ENCODE measurements at regions not wholly inside any gene's neighbourhood (a gene's known extent, or its start where the extent isn't known, plus 50 kb on each side); places are given as distances from the start of the nearest gene placed in this dataset.
"Not testable (repeated sequence)": the region's sequence is repeated elsewhere in the genome, so short reads cannot be mapped to it uniquely, and the experiment has no call there.

DNA sequence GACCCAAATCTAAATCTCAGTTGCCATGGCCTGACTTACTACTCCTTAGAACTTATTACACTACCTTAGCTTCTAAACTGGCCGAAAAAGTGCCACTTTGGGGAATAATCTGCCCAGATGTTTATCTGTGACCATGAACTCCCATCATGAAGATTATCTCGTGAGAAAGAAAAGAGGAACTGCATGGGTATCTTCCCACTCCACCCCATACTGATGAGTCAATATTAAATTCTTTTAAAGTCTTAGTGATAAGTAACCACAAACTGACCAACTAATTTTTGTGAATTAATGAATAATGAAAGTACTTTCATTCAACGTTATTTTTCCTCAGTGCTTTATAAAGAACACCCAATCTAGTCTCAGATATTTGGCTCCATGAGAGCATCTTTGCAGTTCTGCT lies 493.5 kb downstream of the EBF1 start:
- DNase-seq (ENCODE audit: low spot score), result no peak

- no peak for DNase-seq (ENCODE audit: low spot score)
Observed at GRCh38 chr5:158602981-158603380, 496.7 kb downstream of the EBF1 start.

DNA sequence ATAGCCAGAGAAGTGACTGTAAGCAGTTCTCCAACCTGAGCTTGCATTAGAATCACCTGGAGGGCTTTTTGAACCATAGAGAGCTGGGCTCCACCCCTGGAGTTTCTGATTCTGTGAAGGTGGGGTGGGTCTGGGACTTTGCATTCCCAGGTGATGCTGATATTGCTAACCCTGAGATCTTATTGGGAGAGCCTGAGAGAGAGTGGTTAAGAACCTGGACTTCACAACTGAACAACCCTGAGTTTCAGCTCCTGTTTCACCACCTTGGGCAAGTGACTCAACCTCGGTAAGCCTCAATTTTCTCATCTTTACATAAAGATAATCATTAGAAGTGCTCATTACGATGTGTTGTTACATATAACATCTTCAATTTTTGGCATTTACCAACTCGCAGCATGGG lies 498.6 kb downstream of the EBF1 start:
- no peak for DNase-seq (ENCODE audit: low spot score)

GRCh38 chr5:158600679-158601078 lies 499.0 kb downstream of the EBF1 start:
- no peak for DNase-seq (ENCODE audit: low spot score)

DNA sequence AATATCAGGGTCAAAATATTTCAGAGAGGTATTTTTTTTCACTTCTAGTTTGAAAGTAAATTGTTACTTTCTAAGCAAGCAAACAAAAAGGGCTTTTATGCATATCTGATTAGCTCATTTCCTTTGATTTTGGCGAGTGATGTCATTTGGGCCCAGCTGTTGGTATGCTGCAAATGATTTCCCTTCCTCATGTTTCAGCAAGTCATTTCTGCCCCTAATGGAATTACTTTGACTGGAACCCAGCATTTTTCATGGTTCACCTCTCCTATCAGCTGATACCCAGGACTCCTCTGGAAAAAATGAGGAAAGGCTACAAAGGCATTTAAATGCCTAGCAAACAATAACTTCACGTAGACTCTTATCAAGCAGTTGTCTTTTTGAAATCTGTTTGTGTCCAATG lies 500.6 kb downstream of the EBF1 start:
- peak; percentile 28 for DNase-seq (ENCODE audit: low spot score)

DNA sequence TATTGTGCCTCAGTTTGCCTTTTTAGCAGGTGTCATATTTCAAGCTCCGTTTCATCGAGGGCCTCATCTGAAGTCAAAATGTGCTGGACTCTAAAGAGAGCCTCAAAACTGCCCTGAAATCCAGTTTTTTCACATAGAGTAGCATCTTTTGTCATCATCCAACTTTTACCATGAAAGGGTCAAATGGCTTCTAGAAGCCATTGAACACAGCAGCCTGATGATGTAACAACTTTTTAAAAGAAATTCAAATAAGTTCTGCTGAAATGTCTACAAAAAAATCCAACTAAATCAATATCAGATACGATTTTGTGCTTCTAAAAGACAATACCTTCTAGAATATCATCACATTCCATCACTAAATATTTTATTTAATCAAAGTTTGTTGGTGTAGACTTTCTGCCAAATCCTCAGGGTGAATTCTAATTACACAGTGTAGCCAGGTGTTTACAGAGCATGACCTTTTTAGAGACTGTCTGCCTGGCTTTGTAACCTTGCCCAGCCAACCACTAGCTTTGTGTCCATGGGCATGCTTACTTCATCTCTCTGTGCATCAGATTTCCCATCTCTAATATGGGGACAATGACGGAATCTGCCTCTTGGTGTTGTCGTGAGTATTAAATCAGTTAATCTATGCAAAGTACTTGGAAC lies 505.0 kb downstream of the EBF1 start:
- DNase-seq (ENCODE audit: low spot score), result no peak

GRCh38 chr5:158593925-158594324 lies 505.8 kb downstream of the EBF1 start:
- no peak for DNase-seq (ENCODE audit: low spot score)

DNA sequence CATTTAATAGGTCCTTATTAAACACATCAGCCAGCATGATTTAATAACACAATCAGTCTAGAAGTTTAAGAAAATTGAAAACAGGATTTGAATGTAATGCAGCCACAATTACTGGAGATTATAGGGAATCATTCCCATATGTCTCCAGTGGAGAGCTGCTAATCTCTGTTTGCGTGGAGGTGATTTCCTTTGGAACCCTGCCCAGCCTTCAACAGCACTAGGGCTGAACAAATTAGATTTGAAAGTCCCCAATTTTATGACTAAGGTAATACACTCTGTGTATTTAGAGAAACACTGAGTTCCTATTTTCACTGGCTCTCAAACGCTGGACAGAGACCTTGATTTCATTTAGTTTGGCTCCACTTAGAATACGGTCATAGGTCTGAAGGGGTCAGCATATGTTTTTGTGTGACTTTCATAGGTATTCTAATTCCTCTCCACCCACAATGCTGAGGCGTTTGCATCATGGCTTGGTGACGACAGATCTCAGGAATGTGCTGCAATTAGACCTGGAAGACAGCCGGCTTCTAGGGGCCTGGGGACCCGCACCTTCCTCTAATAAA lies 508.3 kb downstream of the EBF1 start:
- DNase-seq (ENCODE audit: low spot score), result no peak

GRCh38 chr5:158590746-158591300 lies 508.9 kb downstream of the EBF1 start:
- no peak for DNase-seq (ENCODE audit: low spot score)

- no peak for DNase-seq (ENCODE audit: low spot score)
Observed at GRCh38 chr5:158589939-158590338, 509.8 kb downstream of the EBF1 start.

DNA sequence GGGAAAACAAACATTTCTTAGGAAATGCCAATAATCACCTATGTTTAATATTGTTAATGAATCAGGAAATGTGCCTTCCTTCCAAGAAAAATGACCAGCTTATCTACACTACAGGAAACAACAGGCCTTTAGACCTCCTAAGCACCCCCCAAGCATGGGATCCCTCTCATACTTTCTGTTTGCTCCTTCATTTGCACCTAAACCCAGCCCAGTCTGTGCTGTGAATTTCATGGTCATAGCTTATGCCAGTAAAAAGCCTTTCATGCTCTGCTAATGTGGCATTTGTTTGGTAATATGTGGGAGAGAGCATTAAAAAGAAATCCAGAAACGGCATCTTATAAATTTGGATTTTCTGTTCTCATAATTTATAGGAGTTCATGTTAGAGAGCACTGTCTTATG lies 511.1 kb downstream of the EBF1 start:
- no peak for DNase-seq (ENCODE audit: low spot score)

DNA sequence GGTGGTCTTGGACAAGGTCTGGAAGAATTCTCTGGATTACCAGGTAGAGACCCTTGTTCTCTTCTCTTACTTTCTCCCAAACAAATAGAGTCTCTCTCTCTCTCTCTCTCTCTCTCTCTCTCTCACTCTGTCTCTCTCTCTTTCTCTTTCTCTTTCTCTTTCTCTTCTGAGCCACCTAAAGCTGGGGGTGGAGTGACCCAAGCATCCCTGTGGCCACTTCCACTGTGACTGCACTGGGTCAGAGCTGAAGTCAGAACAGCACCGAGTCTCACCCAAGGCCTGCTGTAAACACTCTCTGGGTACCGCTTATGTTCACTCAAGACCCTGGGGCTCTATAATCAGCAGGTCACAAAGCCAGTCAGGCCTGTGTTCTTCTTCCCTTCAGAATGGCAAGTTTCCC lies 513.7 kb downstream of the EBF1 start:
- DNase-seq (ENCODE audit: low spot score), result no peak

DNA sequence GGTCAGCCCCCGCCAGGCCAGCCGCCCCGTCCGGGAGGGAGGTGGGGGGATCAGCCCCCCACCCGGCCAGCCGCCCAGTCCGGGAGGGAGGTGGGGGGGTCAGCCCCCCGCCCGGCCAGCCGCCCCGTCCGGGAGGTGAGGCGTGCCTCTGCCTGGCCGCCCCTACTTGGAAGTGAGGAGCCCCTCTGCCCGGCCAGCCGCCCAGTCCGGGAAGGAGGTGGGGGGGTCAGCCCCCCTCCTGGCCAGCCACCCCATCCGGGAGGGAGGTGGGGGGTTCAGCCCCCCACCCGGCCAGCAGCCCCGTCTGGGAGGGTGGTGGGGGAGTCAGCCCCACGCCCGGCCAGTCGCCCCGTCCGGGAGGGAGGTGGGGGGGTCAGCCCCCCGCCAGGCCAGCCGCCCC lies 517.0 kb downstream of the EBF1 start:
- DNase-seq (ENCODE audit: low spot score), result not testable (repeated sequence)

DNA sequence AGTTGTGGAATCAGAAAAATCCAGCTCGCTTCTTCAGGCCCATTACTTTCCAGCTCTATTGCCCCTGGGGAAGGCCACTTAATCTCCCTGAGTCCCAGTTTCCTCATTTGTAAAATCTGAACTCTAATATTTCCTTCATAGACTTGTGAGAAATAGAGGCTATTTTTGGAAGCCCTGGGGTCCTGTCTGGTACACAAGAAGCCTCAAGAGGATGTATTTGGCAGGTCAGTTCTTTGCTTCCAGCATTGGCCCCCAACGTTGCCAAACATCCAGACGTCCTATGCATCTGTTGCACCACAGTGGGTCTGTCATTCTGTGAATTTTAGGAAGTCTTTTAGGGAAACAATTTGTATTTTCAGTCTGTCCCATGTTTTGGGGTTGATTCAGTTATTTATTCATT lies 525.9 kb downstream of the EBF1 start:
- DNase-seq (ENCODE audit: low spot score), result no peak

DNA sequence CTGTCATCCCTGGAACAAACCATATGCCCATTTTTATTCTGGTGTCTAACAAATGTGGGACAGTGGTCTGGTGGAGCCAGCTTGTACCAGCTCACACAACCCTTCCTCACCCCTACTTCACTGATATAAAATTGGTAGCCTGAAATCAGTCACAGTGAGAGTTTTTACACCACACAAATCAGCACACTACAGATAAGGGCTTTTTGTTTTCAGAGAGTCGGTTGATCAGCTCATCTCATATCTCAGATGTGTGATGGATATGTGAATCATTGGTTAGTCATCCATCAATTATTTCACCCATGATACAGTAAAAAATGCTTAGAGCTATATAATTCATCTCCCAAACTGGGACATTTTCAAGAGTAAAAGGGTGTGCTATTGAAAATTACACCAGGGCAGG lies 529.2 kb downstream of the EBF1 start:
- no peak for DNase-seq (ENCODE audit: low spot score)

GRCh38 chr5:158569534-158569933 lies 530.2 kb downstream of the EBF1 start:
- no peak for DNase-seq (ENCODE audit: low spot score)

DNA sequence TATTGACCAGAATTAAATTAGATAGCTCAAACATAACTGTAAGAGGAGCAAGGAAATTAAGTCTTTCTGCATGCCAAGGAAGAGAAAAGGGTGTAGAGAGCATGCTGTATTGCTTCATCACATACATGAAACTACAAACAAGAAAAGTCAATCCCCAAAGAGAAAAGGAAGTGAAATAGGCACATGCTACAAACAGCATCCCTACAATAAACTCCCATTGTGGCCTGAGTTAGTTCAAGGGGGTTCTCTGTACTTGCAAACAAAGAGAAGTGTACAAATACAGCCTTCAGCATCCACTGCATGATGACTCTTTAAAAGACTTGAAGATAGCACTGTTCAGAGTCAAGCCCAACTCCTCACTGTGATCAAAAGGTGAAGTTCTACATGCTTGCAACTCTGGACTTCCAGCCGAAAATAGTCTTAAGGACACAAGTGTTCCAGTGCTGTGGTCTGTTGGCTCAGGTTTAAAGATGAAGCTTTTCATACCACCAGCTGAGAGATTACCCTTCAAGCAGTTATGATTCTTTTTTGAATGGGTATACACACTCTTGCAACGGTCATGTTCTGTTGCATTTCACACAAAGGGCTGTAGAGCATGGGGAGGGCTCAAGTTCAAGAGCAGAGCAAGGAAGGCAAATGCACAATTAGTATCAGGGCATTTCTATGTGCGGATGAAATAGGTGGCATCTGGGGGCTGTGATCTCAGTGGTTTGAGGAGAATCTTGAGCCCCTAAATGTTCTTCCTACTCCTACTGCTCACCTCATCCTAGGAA lies 534.5 kb downstream of the EBF1 start:
- DNase-seq (ENCODE audit: low spot score), result no peak

GRCh38 chr5:158563760-158564390 lies 535.8 kb downstream of the EBF1 start:
- no peak for DNase-seq (ENCODE audit: low spot score)

DNA sequence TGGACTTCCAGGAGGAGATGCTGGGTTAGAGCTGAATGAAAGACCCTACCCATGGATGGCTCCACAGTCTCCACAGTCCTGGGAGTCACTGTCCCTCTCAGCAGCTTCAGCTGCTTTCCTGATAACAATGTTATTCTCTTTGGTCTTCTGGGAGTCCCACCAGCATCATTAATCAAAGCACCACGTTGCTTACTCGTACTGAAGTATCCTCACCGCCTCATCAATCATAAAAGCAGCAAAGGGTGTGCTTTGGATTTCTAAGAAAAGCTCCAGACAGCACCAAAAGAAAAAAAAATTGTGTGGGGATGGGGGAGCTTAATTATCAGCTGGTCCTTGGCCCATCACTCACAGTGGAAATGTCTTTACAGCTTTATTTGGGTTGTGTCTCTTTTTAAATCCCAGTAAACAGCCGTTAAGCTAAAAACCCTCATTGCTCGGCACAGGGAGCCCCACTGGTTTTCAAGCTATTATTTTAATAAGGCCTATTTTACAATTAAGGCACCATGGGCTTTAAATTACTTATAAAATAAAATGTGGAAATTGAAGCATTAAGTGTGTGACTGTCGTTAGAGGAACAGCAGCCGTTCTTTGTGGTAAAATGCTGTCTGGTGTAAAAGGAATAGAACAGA lies 538.0 kb downstream of the EBF1 start:
- DNase-seq (ENCODE audit: low spot score), result no peak

- no peak for DNase-seq (ENCODE audit: low spot score)
Observed at GRCh38 chr5:158560170-158560569, 539.5 kb downstream of the EBF1 start.

DNA sequence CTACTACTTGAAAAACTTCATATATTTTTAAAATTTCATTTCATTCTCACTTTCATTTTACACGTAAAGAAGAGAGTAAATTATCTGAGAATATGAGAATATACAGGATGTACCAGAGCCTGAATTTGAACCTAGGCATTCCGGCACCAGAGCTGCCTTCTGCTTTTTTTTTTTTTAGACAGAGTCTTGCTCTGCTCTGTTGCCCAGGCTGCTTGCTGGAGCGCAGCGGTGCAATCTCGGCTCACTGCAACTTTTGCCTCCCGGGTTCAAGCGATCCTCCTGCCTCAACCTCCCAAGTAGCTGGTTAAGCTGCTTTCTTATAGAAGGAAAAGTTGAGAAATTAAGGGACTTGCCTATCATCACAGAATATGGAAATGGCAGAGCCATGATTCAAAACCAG lies 540.1 kb downstream of the EBF1 start:
- no peak for DNase-seq (ENCODE audit: low spot score)

DNA sequence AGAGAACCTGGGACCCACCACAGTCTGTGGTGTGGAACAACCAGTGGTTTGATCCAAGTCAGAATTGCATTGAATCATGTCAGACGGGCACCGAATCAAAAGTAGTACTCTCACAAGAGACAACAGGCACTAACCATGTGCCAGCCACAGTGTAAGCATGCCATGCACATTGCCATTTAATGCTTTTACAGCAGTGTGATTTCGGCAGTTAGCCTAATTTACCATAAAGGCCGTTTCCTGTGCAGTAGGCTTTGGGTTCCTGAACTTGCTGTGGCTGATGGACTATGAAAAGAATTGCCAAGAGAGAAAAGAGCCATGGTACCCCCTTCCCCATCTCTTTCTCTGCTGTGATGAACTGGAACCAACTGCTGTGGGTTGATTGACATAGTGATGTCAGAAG lies 540.6 kb downstream of the EBF1 start:
- no peak for DNase-seq (ENCODE audit: low spot score)
